GM12892 (cell line): ENCODE measurements at regions not wholly inside any gene's neighbourhood (a gene's known extent, or its start where the extent isn't known, plus 50 kb on each side); places are given as distances from the start of the nearest gene placed in this dataset.

Source experiments
- DNase-seq: peaks from one replicate; pipeline ENCODE4 v3.0.0; 2011; ENCODE audit not compliant: insufficient read length
- FAIRE-seq: peaks from 2 replicates; lab custom pipeline; 2011; peaks lifted over from hg19 to GRCh38; lab: Jason Lieb, UNC
- POLR2A ChIP-seq: IDR thresholded peaks from 2 replicates; pipeline ENCODE4 v1.6.1; 2011; ENCODE audit warnings: low read depth, low read length, control low read depth
- POLR2AphosphoS5 ChIP-seq: IDR thresholded peaks from 2 replicates; pipeline ENCODE4 v1.6.1; 2011; ENCODE audit warnings: low read depth, low read length, control low read depth
- TAF1 ChIP-seq: IDR thresholded peaks from 2 replicates; pipeline ENCODE4 v1.6.1; 2011; ENCODE audit warnings: low read depth, mild to moderate bottlenecking, control low read depth, low read length, borderline replicate concordance

- DNase-seq (no peak), FAIRE-seq (no peak)
- TF ChIP-seq POLR2AphosphoS5 = no peak
- TF ChIP-seq POLR2A = no peak
- no peak for TF ChIP-seq TAF1
These were observed 64.3 kb downstream of the DMRTA2 start for GRCh38 chr1:50358962-50359361.

DNA sequence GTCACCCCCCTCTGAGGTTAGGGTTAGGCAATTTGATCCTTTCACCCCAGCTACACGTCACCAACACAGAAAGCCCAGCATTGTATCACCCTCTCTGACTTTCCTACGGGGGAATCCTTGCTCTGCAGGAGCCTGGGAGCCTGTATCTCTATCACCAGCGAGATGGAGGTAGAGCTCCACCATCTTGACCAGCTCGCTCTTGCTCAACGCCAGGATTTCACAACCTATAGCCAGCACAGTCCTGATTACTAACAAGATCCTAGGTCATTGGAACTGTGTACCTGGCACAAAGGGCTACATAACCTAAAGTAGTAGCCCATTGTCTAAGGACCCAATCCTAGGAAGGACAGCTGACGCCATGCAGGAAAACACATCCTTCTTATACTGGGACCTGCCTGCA is 66.1 kb downstream of the DMRTA2 start:
- TF ChIP-seq POLR2AphosphoS5 (no peak), POLR2A (no peak), TAF1 (no peak)
- no peak for FAIRE-seq

GRCh38 chr1:50354813-50355212 is 68.4 kb downstream of the DMRTA2 start:
- no peak for FAIRE-seq

More for the DNA sequence above, 66.1 kb downstream of the DMRTA2 start:
- no peak for DNase-seq

DNA sequence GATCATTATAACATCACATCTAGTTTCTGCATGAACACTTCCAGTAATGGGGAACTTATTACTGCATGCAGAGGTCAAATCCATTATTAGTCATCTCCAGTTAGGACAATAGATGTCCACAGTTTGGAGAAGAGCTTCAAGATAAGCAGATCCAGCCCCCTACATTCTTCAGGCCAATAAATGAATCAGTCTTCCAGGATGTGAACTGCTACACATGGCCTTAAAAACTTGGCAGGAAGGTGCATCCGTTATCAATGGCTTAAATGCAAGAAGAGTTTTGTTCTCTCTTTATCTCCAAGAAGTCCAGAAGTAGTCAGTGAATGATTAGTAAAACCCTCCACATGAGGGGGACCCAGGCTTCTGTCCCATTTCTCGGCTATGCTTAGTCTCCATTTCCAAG is 70.8 kb downstream of the DMRTA2 start:
- DNase-seq (no peak), FAIRE-seq (no peak)
- TF ChIP-seq POLR2A (no peak), POLR2AphosphoS5 (no peak), TAF1 (no peak)

More at GRCh38 chr1:50354813-50355212, 68.4 kb downstream of the DMRTA2 start:
- DNase-seq = no peak
- TF ChIP-seq TAF1 (no peak), POLR2AphosphoS5 (no peak), POLR2A (no peak)

DNA sequence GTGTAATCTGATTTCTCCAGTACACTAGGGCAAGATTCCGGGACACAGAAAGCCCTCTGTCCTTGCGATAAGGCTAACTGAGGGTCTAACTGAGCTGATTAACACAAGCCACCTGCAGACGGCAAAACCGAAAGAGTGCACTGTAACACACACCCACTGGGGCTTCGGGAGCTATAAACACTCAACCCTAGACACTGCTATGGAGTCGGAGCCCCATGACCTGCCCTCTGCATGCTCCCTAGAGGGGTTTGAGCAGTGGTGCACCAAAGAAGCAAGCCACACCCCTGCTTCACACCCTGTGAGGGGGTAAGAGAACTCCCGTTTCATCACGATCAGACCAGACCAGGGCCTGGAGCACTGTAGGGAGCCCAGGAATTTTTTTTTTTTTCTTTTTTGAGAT is 72.4 kb downstream of the DMRTA2 start:
- no peak for DNase-seq
- TF ChIP-seq POLR2AphosphoS5 = no peak
- TF ChIP-seq TAF1 = no peak
- TF ChIP-seq POLR2A = no peak
- FAIRE-seq = no peak

DNA sequence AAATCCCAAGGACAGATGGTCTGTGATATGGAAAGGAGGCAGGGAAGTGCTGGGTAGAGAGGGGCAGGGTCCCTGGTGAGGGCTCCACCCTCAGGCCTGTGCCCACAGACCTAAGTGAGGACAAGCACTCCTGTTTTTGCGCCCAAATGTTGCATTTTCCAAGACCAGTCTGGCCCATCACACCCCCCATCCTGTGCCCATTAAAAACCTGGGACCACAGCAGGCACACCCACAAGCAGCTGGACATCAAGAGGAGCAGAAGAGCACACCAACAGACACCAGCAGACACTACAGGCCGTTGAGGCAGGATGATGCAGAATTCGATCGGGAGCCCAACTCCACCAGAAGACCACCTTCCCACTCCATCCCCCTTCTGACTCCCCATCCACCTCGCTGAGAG is 72.8 kb downstream of the DMRTA2 start:
- FAIRE-seq (no peak), DNase-seq (no peak)
- no peak for TF ChIP-seq POLR2A
- TF ChIP-seq TAF1 = no peak
- TF ChIP-seq POLR2AphosphoS5 = no peak

DNA sequence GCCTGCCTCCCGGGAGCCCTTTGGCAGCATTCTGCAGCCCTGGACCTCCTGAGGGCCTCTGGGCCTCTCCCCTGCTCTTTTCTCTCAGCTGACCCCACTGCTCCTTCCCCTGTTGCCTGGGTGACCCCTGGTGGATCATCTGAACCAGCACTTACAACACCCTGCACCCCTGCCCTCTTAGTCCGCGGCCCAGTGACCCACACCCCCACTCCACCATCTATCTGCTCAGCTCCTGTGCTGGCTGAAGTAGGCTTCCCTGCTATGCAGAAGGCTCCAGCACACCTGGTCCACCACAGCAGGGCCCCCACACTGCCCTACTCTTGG is 74.0 kb downstream of the DMRTA2 start:
- DNase-seq (no peak), FAIRE-seq (no peak)
- TF ChIP-seq POLR2A = no peak
- TF ChIP-seq POLR2AphosphoS5 = no peak
- TF ChIP-seq TAF1 = no peak

DNA sequence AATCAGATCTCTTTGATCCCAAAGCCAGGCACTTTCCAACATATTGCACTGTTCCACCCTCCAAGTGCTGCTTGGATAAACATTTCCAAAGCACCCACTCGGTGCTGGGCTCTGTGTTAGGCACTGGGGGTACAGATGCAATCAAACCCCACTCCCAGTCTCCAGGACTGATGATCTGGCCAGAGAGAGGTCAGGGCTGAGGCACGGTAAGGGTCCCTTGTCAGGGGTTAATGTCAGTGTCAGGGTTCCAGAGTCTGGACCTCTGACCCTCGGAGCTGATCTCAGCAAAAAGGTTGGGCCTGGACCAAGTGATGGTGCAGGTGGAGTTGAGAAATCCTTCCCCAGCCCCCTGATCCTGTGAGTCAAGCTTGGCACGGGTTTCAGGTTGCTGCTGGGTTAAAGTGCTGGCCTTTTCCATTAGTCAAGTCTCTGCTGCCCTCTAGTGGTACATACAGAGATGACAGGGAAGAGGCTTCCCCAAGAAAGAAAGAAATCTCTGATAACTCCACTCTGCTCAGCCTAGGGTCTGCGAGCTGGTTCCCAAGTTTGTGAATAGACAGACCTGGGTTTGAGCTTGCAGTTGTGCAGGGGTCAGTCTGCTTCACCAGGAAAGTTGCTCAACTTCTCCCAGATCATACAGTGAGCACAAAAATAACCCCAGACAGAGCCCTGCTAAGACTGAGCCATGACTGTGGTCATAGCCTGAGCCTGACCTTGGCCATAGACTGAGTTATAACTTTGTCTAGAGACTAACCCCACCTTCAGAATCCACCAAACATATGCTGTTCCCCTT is 74.6 kb downstream of the DMRTA2 start:
- DNase-seq (peak; percentile 36), FAIRE-seq (peak; percentile 92)
- TF ChIP-seq POLR2A (no peak), POLR2AphosphoS5 (no peak), TAF1 (no peak)

GRCh38 chr1:50347933-50348332 is 75.3 kb downstream of the DMRTA2 start:
- FAIRE-seq = no peak
- TF ChIP-seq POLR2AphosphoS5 = no peak
- no peak for TF ChIP-seq POLR2A
- no peak for TF ChIP-seq TAF1
- DNase-seq = no peak

GRCh38 chr1:50346621-50347020 is 76.6 kb downstream of the DMRTA2 start:
- DNase-seq (no peak), FAIRE-seq (no peak)
- TF ChIP-seq POLR2AphosphoS5 (no peak), POLR2A (no peak), TAF1 (no peak)

DNA sequence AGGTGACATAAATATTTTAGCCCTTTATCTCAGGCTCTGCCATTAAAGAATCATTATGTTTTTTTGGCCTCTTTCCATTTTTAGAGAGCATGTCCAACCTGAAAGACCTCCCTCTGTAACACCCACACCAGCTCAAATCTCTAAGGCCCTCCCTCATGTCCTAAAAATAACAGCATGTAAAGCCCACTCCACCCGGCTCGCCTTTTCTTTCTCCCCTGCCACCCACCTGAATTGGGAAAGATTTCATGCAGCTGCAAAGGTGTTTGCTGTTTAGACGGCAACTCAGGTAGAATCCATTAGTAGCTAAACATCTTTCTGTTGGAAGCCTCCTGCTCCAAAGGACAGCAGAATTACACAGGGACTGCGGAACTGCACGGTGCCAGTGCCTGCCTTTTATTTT is 79.9 kb downstream of the DMRTA2 start:
- TF ChIP-seq POLR2A (no peak), POLR2AphosphoS5 (no peak), TAF1 (no peak)
- FAIRE-seq = no peak
- no peak for DNase-seq

- DNase-seq (no peak), FAIRE-seq (no peak)
These were observed 80.7 kb downstream of the DMRTA2 start for GRCh38 chr1:50342525-50342924.

GRCh38 chr1:50335036-50335435 is 88.2 kb downstream of the DMRTA2 start:
- TF ChIP-seq POLR2AphosphoS5 = no peak
- TF ChIP-seq POLR2A = no peak
- no peak for TF ChIP-seq TAF1
- FAIRE-seq = no peak
- no peak for DNase-seq

More at GRCh38 chr1:50342525-50342924, 80.7 kb downstream of the DMRTA2 start:
- no peak for TF ChIP-seq TAF1
- no peak for TF ChIP-seq POLR2A
- TF ChIP-seq POLR2AphosphoS5 = no peak

- DNase-seq (peak; percentile 82), FAIRE-seq (peak; percentile 54)
- TF ChIP-seq POLR2A (no peak), POLR2AphosphoS5 (no peak), TAF1 (no peak)
These were observed 89.7 kb downstream of the DMRTA2 start for GRCh38 chr1:50333595-50333974.
